BE2C (cell line): ENCODE measurements at regions not wholly inside any gene's neighbourhood (a gene's known extent, or its start where the extent isn't known, plus 50 kb on each side); places are given as distances from the start of the nearest gene placed in this dataset.

Experiments used
- DNase-seq: peaks from one replicate; pipeline ENCODE4 v3.0.0-alpha.2; 2020
- H3K27me3 ChIP-seq: fragments of 250-450 bp; sonication (Bioruptor Pico); 2 replicates; pipeline ENCODE4 v1.5.1; 2020; ENCODE audit warnings: mild to moderate bottlenecking
- H3K36me3 ChIP-seq: fragments of 250-450 bp; sonication (Bioruptor Pico); 2 replicates; pipeline ENCODE4 v1.5.1; 2020; ENCODE audit warnings: mild to moderate bottlenecking
- H3K4me1 ChIP-seq: fragments of 250-450 bp; sonication (Bioruptor Pico); 2 replicates; pipeline ENCODE4 v1.5.1; 2020
- H3K4me3 ChIP-seq: 2 replicates; pipeline ENCODE4 v1.5.1; 2011; ENCODE audit warnings: low read depth, low read length
- H3K9me3 ChIP-seq: fragments of 250-450 bp; sonication (Bioruptor Pico); 2 replicates; pipeline ENCODE4 v1.5.1; 2020
- TF ChIP-seq, protein P1 (sequence below): IDR thresholded peaks from 2 replicates; pipeline ENCODE4 v1.5.1; 2012; ENCODE audit warnings: mild to moderate bottlenecking, low read depth, low read length

- TF ChIP-seq, protein P1, sequence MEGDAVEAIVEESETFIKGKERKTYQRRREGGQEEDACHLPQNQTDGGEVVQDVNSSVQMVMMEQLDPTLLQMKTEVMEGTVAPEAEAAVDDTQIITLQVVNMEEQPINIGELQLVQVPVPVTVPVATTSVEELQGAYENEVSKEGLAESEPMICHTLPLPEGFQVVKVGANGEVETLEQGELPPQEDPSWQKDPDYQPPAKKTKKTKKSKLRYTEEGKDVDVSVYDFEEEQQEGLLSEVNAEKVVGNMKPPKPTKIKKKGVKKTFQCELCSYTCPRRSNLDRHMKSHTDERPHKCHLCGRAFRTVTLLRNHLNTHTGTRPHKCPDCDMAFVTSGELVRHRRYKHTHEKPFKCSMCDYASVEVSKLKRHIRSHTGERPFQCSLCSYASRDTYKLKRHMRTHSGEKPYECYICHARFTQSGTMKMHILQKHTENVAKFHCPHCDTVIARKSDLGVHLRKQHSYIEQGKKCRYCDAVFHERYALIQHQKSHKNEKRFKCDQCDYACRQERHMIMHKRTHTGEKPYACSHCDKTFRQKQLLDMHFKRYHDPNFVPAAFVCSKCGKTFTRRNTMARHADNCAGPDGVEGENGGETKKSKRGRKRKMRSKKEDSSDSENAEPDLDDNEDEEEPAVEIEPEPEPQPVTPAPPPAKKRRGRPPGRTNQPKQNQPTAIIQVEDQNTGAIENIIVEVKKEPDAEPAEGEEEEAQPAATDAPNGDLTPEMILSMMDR: no peak
- H3K27me3 ChIP-seq: no peaks in the 10 kb centered on the region
- H3K4me3 ChIP-seq: no peak overlapping the region
- H3K9me3 ChIP-seq: no peaks in the 10 kb centered on the region
- no peaks in the 10 kb centered on the region for H3K36me3 ChIP-seq
- DNase-seq: no peak
- no peaks in the 10 kb centered on the region for H3K4me1 ChIP-seq
These were observed 93.3 kb downstream of the MAGEB5 start for GRCh38 chrX:26309262-26309661.

DNA sequence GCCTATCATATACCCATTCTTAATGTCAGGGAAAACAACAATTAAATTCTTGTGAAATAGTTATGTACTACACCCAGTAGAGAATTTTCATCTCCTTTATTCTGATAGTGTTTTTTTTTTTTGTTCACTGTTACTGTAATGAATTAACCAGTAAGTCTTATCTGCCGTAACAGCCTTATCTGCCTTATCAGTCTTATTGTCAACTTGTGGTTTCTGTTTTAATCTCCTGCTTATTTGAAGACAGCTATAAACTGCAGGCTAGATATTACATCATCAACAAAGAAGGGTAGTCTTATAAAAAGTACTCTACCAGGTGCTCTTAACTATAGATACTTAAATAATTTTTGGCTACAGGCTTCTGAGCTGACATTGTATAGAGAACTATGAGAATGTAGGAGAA, 79.5 kb downstream of the MAGEB5 start:
- no peaks in the 10 kb centered on the region for H3K27me3 ChIP-seq
- no peaks in the 10 kb centered on the region for H3K4me1 ChIP-seq
- no peaks in the 10 kb centered on the region for H3K36me3 ChIP-seq
- DNase-seq: no peak
- TF ChIP-seq, protein P1: no peak
- no peaks in the 10 kb centered on the region for H3K9me3 ChIP-seq
- no peak overlapping the region for H3K4me3 ChIP-seq

- no peaks in the 10 kb centered on the region for H3K36me3 ChIP-seq
- no peaks in the 10 kb centered on the region for H3K4me1 ChIP-seq
- TF ChIP-seq, protein P1: no peak
- no peak overlapping the region for H3K4me3 ChIP-seq
- no peak for DNase-seq
- H3K9me3 ChIP-seq: no peaks in the 10 kb centered on the region
- H3K27me3 ChIP-seq: no peaks in the 10 kb centered on the region
These were observed 70.9 kb downstream of the MAGEB5 start for GRCh38 chrX:26286836-26287235.
